ENCODE measurements at regions not wholly inside any gene's neighbourhood (a gene's known extent, or its start where the extent isn't known, plus 50 kb on each side); places are given as distances from the start of the nearest gene placed in this dataset.

DNA sequence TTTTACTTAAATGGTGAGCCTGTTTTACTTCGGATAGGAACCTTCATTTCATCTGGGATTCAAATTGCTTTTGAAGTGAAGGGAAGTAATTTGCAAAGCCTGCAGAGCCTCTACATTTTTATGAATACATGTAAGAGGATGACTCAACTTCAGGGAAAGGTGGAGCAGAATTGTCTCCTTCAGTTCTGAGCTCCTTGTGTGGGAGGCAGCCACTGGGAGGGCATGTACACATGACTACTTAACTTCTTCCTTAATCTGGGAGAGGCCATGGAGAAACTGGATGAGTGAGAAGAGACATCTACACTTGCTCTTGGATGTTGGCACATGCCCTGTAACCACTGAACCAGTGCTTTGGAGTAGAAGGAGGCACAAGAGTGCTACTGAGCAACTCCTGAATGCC lies 145.1 kb upstream of the NRSN1 start:
- H3K4me3 ChIP-seq (ENCODE audit: low read depth, low read length): no peak overlapping the region
- TF ChIP-seq MEIS1 (CRISPR knock-in tag; IDR thresholded peaks at IDR 0.05; ENCODE audit: borderline replicate concordance) (no peak), ZNF221 (tag by site-specific recombination; IDR thresholded peaks at IDR 0.05; ENCODE audit: borderline replicate concordance) (no peak), ZNF155 (tag by site-specific recombination; IDR thresholded peaks at IDR 0.05) (no peak), ZNF654 (tag by site-specific recombination; IDR thresholded peaks at IDR 0.05; ENCODE audit: low read depth) (no peak), WT1 (tag by site-specific recombination; IDR thresholded peaks at IDR 0.05) (no peak), ZNF560 (tag by site-specific recombination; IDR thresholded peaks at IDR 0.05; ENCODE audit: borderline replicate concordance) (no peak), ZNF426 (tag by site-specific recombination; IDR thresholded peaks at IDR 0.05) (no peak), ZNF660 (tag by site-specific recombination; IDR thresholded peaks at IDR 0.05) (no peak), ZNF19 (tag by site-specific recombination; IDR thresholded peaks at IDR 0.05; ENCODE audit: low read depth) (no peak), ZNF223 (tag by site-specific recombination; IDR thresholded peaks at IDR 0.05) (no peak), ZNF248 (tag by site-specific recombination; IDR thresholded peaks at IDR 0.05) (no peak), ZBTB17 (tag by site-specific recombination; IDR thresholded peaks at IDR 0.05) (no peak), ZNF561 (tag by site-specific recombination; IDR thresholded peaks at IDR 0.05; ENCODE audit: borderline replicate concordance) (no peak)
- TF ChIP-seq, protein P1, sequence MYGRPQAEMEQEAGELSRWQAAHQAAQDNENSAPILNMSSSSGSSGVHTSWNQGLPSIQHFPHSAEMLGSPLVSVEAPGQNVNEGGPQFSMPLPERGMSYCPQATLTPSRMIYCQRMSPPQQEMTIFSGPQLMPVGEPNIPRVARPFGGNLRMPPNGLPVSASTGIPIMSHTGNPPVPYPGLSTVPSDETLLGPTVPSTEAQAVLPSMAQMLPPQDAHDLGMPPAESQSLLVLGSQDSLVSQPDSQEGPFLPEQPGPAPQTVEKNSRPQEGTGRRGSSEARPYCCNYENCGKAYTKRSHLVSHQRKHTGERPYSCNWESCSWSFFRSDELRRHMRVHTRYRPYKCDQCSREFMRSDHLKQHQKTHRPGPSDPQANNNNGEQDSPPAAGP (tag by site-specific recombination; IDR thresholded peaks at IDR 0.05): no peak
- TF ChIP-seq, protein P2, sequence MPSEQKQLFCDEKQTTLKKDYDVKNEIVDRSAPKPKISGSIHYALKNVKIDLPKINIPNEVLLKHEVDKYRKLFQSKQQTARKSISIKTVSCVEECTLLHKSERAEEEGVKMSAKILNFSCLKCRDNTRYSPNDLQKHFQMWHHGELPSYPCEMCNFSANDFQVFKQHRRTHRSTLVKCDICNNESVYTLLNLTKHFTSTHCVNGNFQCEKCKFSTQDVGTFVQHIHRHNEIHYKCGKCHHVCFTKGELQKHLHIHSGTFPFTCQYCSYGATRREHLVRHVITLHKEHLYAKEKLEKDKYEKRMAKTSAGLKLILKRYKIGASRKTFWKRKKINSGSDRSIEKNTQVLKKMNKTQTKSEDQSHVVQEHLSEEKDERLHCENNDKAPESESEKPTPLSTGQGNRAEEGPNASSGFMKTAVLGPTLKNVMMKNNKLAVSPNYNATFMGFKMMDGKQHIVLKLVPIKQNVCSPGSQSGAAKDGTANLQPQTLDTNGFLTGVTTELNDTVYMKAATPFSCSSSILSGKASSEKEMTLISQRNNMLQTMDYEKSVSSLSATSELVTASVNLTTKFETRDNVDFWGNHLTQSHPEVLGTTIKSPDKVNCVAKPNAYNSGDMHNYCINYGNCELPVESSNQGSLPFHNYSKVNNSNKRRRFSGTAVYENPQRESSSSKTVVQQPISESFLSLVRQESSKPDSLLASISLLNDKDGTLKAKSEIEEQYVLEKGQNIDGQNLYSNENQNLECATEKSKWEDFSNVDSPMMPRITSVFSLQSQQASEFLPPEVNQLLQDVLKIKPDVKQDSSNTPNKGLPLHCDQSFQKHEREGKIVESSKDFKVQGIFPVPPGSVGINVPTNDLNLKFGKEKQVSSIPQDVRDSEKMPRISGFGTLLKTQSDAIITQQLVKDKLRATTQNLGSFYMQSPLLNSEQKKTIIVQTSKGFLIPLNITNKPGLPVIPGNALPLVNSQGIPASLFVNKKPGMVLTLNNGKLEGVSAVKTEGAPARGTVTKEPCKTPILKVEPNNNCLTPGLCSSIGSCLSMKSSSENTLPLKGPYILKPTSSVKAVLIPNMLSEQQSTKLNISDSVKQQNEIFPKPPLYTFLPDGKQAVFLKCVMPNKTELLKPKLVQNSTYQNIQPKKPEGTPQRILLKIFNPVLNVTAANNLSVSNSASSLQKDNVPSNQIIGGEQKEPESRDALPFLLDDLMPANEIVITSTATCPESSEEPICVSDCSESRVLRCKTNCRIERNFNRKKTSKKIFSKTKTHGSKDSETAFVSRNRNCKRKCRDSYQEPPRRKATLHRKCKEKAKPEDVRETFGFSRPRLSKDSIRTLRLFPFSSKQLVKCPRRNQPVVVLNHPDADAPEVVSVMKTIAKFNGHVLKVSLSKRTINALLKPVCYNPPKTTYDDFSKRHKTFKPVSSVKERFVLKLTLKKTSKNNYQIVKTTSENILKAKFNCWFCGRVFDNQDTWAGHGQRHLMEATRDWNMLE (tag by site-specific recombination; conservative IDR thresholded peaks at IDR 0.05; ENCODE audit: low read depth): no peak
- TF ChIP-seq, protein P3, sequence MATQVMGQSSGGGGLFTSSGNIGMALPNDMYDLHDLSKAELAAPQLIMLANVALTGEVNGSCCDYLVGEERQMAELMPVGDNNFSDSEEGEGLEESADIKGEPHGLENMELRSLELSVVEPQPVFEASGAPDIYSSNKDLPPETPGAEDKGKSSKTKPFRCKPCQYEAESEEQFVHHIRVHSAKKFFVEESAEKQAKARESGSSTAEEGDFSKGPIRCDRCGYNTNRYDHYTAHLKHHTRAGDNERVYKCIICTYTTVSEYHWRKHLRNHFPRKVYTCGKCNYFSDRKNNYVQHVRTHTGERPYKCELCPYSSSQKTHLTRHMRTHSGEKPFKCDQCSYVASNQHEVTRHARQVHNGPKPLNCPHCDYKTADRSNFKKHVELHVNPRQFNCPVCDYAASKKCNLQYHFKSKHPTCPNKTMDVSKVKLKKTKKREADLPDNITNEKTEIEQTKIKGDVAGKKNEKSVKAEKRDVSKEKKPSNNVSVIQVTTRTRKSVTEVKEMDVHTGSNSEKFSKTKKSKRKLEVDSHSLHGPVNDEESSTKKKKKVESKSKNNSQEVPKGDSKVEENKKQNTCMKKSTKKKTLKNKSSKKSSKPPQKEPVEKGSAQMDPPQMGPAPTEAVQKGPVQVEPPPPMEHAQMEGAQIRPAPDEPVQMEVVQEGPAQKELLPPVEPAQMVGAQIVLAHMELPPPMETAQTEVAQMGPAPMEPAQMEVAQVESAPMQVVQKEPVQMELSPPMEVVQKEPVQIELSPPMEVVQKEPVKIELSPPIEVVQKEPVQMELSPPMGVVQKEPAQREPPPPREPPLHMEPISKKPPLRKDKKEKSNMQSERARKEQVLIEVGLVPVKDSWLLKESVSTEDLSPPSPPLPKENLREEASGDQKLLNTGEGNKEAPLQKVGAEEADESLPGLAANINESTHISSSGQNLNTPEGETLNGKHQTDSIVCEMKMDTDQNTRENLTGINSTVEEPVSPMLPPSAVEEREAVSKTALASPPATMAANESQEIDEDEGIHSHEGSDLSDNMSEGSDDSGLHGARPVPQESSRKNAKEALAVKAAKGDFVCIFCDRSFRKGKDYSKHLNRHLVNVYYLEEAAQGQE (tag by site-specific recombination; IDR thresholded peaks at IDR 0.05): no peak
- TF ChIP-seq, protein P4, sequence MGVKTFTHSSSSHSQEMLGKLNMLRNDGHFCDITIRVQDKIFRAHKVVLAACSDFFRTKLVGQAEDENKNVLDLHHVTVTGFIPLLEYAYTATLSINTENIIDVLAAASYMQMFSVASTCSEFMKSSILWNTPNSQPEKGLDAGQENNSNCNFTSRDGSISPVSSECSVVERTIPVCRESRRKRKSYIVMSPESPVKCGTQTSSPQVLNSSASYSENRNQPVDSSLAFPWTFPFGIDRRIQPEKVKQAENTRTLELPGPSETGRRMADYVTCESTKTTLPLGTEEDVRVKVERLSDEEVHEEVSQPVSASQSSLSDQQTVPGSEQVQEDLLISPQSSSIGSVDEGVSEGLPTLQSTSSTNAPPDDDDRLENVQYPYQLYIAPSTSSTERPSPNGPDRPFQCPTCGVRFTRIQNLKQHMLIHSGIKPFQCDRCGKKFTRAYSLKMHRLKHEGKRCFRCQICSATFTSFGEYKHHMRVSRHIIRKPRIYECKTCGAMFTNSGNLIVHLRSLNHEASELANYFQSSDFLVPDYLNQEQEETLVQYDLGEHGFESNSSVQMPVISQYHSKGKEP (tag by site-specific recombination; IDR thresholded peaks at IDR 0.05): no peak
- TF ChIP-seq, protein P5, sequence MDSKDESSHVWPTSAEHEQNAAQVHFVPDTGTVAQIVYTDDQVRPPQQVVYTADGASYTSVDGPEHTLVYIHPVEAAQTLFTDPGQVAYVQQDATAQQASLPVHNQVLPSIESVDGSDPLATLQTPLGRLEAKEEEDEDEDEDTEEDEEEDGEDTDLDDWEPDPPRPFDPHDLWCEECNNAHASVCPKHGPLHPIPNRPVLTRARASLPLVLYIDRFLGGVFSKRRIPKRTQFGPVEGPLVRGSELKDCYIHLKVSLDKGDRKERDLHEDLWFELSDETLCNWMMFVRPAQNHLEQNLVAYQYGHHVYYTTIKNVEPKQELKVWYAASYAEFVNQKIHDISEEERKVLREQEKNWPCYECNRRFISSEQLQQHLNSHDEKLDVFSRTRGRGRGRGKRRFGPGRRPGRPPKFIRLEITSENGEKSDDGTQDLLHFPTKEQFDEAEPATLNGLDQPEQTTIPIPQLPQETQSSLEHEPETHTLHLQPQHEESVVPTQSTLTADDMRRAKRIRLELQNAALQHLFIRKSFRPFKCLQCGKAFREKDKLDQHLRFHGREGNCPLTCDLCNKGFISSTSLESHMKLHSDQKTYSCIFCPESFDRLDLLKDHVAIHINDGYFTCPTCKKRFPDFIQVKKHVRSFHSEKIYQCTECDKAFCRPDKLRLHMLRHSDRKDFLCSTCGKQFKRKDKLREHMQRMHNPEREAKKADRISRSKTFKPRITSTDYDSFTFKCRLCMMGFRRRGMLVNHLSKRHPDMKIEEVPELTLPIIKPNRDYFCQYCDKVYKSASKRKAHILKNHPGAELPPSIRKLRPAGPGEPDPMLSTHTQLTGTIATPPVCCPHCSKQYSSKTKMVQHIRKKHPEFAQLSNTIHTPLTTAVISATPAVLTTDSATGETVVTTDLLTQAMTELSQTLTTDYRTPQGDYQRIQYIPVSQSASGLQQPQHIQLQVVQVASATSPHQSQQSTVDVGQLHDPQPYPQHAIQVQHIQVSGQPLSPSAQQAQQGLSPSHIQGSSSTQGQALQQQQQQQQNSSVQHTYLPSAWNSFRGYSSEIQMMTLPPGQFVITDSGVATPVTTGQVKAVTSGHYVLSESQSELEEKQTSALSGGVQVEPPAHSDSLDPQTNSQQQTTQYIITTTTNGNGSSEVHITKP (tag by site-specific recombination; IDR thresholded peaks at IDR 0.05): no peak
- TF ChIP-seq, protein P6, sequence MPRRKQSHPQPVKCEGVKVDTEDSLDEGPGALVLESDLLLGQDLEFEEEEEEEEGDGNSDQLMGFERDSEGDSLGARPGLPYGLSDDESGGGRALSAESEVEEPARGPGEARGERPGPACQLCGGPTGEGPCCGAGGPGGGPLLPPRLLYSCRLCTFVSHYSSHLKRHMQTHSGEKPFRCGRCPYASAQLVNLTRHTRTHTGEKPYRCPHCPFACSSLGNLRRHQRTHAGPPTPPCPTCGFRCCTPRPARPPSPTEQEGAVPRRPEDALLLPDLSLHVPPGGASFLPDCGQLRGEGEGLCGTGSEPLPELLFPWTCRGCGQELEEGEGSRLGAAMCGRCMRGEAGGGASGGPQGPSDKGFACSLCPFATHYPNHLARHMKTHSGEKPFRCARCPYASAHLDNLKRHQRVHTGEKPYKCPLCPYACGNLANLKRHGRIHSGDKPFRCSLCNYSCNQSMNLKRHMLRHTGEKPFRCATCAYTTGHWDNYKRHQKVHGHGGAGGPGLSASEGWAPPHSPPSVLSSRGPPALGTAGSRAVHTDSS (tag by site-specific recombination; IDR thresholded peaks at IDR 0.05): no peak
- no peak overlapping the region for H3K27ac ChIP-seq (ENCODE audit: extremely low read depth, low read depth, low read length)
- CTCF ChIA-PET: no interaction called here
- H3K36me3 ChIP-seq (ENCODE audit: control insufficient read depth in 2 of 2, insufficient read depth in 1 of 2, low read length in 2 of 2): no peaks in the 10 kb centered on the region
- no peaks in the 10 kb centered on the region for H3K9me3 ChIP-seq (ENCODE audit: control insufficient read depth, insufficient read depth, low read depth, low read length)
- POLR2A ChIA-PET: no interaction called here
- H3K4me1 ChIP-seq (ENCODE audit: control insufficient read depth, insufficient read depth, low read length): no peaks in the 10 kb centered on the region
